HG02798 (cell line): ENCODE measurements at regions not wholly inside any gene's neighbourhood (a gene's known extent, or its start where the extent isn't known, plus 50 kb on each side); places are given as distances from the start of the nearest gene placed in this dataset.
"Not testable (repeated sequence)": the region's sequence is repeated elsewhere in the genome, so short reads cannot be mapped to it uniquely, and the experiment has no call there.

Experiments used
- ATAC-seq: cut with Tn5 transposase; IDR thresholded peaks from one replicate; pipeline ENCODE4 v1.9.1; 2021; ENCODE audit warnings: mild to moderate bottlenecking; ENCODE audit not compliant: unreplicated experiment, poor library complexity

DNA sequence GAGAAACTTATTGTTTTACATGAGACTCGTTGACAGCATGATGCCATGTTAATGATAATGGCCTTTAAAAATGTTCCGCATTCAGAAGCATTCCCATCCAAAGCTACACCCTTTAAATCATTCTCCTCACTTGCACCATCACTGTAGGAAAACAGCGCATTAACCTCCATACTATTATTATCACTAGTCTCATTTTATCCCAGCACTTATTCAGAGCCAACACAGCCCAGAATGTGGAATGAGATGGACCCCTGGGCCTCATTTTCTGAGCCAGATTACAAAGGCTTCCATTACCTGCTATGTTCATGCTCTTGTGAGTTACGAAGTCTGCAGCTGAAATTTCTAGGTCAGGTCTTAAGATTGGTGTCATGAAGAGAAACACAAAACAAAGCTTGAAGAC, 159.4 kb downstream of the HS3ST3A1 start:
- ATAC-seq: no peak

- ATAC-seq: no peak
Measured at GRCh38 chr17:13441873-13442272, 159.9 kb downstream of the HS3ST3A1 start.

- ATAC-seq: no peak
Measured at GRCh38 chr17:13437966-13438779, 163.6 kb downstream of the HS3ST3A1 start.

- ATAC-seq: no peak
Measured at GRCh38 chr17:13435230-13435629, 166.5 kb downstream of the HS3ST3A1 start.

DNA sequence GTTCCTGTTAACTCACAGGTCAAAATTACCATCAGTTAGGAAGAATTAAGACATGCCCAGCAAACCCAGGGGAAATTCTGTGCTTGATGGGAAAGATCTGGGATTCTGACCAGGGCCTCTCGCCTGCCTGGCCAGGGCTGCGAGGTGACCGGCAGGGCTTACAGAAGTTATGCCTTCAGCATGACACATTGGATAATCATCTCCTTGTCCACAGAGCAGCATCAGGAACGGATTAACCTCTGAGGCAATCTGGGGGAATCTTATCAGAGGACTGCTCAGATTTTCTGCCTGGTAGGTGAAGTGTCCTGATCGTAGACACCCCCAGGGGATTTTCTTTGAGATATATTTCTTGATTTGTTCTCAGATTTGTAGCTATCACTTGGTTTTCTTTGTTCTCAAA, 172.5 kb downstream of the HS3ST3A1 start:
- no peak for ATAC-seq

DNA sequence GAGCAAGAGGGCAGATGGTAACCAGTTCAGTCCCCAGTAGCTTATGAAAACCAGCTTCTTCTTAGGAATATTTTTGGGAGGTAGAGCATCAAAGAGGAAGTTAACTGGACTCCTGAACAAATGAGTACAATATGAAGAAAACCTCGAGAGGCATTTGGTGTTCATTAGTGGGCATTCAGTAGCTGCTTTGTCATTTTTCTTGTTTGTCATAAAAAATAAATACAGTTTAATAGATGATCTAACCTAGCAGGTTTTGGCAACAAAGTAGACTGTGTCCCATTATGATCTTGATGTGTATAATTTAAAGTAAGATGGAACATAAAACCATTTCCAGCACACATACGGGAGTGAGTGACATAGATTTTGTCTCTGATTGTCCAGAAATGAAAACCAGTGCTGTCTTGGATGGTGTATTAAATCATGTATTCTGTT, 173.1 kb downstream of the HS3ST3A1 start:
- no peak for ATAC-seq

DNA sequence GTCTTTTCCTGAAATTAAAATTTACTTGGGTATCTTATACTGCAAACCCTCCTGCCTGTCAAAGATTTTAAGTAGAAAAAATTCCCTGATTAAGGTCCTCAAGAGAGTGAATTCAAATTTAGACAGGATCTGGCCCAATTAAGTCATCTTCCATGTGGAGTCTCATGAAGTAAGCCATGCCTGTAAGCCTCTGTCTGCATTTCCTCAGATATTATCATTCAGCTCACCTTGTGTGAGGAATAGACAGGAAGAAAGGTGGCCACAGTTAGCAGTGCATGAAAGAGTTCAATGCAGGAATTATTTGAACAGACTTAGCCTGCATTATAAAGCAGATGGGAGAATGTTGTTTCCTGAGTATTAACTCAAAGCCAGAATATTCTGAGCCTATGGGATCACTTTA, 174.7 kb downstream of the HS3ST3A1 start:
- ATAC-seq: no peak

GRCh38 chr17:13425390-13425789, 176.3 kb downstream of the HS3ST3A1 start:
- no peak for ATAC-seq

DNA sequence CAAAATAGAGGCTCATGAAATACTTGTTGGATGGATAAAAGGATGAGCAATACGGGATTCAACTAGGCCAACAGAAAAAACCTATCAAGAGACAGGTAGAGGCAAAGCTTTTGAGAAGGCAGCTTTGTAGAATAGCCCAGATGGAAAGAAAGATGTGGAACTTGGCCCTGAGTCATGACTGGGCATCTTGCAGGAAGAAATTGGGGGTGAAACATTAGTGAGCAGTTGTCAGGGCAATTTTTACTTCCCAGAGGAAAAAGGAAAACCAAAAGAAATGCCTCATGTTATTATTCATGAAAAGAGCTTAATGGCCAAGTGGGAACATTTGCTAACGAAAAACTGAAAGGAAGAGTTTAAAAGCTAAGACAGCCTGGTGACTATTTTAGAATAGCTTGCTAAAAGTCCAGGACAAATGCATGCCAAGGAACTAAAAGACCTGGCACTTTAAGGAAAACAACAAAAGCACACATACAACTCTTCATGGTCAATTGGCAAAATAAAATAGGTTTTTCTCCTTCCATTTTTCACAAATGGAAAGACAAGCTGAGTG, 180.1 kb downstream of the HS3ST3A1 start:
- ATAC-seq: no peak

DNA sequence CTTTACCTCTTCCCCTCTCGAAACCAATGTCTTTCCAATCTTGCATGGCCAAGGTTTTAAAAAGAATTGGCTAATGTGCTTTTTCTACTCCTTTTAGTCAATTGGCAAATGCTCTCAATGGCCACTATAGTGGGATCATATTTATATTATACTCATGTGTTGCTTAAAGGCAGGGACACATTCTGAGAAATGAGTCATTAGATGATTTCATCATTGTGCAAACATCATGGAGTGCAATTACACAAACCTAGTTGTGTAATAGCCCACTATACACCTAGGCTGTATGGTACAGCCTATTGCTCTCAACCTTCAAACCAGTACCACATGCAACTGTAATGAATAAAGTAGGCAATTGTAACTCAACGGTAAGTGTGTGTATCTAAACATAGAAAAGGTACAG, 180.9 kb downstream of the HS3ST3A1 start:
- ATAC-seq: no peak

DNA sequence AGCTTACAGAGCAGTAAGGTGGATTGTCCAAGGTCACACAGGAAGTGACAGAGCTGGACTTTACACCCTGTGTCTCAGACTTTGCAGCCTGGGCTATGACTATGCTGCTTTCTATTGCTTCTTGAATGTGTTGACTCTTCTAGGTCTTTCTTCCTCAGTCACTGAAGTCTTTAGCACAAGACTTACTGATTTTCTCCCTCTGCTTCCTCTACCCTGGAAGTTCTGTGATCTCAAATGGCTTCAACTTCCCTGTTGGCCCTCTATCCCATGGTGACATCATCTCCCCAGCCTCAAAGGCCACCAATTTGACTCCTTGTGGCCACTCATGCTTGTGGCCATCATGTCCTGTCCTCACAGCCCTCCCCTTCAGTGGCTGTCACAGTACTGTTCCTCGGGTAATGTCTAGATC, 181.3 kb downstream of the HS3ST3A1 start:
- ATAC-seq: no peak

GRCh38 chr17:13419676-13420075, 182.1 kb downstream of the HS3ST3A1 start:
- no peak for ATAC-seq

DNA sequence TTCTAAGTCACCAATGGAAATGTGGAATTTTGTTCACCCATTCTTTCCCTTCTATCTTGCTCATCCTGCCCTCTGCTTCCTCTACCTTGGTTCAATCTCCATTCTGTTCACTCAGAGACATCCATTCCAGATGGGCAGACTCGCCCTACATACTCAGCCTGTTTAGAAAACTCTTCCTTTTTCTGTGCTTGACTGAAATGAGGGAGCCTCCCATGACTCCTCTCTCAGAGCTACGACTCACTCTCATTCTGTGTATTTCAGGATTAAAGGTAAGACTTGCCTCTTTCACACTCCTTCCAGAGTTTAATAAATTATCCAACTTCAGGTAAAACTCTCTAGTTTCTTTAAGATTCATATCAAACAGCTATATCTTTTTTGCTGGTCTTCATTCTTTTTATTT, 182.8 kb downstream of the HS3ST3A1 start:
- no peak for ATAC-seq

DNA sequence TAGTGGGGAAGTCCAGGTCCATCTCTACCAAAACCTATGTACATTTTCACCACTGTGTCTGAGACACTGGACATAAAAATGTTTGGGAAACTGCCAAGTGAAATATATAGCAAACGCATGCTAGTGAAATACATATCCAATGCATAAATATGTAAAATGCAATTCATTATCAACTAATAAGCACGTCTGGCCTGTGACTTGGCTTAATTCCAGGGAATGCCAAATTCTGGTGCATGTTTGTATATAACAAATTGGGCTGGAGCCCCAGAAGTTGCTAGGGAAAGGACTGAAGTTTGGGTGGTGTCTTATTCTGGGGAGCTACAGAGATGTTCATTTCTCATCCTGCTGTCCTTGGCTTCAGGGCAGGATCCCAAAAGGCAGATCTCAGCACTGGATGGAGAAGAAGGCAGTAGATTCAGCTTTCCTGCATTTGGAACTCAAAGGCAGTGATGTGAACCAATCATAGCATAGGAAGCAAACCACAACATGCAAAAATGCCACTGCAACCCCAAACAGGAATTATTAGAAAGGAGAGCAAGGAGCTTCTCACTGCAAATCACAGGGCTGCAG, 184.3 kb downstream of the HS3ST3A1 start:
- ATAC-seq: no peak

DNA sequence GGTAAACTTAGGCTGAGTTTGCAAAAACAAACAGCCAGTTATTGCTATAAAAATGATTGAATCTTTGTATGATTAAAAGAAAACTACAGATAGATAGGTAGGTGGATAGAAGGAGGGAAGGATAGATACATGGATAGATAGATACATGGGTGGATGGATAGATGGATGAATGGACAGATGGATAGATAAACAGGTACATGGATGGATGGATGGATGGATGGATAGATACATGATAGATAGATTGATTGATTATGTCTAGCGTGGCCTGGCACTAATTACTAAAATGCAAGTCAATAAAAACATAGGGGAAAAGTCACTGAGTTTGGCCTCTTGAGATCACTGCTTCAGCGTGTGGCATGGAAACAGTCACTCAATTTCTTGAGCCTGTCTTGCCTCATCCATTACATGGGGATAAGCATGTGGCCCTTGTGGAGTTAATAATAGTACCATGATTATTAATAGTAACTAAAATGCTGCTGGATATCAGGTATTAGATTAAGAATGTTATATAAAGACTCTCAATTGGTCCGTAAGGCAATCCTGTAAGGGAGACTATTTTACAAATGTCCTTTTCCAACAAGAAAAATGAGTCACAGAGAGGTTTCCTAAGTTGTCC, 184.9 kb downstream of the HS3ST3A1 start:
- no peak for ATAC-seq

DNA sequence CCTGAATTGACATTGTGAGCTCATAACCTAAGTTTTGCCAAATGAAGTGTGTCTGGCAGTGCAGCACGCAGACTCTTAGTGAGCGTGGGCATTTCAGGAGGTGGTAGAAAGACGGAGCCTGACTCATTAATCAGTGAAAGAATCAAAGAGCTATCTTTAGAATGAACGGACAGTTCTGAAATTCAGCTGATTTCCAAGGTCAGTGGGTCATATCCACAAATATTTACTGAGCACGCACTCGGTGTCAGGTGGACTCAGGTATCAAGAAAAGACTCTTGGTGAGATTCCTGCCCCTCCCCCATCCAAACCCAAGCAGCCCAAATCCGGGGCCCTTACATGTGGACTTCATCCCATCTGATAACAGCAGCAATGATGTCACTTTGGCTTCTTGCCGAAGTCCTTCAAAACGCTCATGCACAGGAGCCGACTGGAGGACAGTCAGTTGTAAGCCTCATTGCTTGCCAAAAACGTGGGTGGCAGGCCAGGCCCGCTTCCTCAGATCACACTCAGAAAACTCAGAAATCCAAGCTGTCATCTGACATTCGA, 185.8 kb downstream of the HS3ST3A1 start:
- no peak for ATAC-seq

DNA sequence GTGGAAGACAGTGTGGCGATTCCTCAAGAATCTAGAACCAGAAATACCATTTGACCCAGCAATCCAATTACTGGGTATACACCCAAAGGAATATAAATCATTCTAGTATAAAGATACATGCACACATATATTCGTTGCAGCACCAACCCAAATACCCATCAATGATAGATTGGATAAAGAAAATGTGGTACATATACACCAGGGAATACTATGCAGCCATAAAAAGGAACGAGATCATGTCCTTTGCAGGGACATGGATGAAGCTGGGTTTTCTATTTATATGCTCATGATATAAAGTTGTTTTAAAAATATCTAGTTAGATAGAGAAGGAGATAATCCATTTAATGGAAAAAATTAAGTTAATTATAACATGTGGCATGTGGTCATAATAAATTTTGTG, 186.5 kb downstream of the HS3ST3A1 start:
- ATAC-seq: not testable (repeated sequence)

DNA sequence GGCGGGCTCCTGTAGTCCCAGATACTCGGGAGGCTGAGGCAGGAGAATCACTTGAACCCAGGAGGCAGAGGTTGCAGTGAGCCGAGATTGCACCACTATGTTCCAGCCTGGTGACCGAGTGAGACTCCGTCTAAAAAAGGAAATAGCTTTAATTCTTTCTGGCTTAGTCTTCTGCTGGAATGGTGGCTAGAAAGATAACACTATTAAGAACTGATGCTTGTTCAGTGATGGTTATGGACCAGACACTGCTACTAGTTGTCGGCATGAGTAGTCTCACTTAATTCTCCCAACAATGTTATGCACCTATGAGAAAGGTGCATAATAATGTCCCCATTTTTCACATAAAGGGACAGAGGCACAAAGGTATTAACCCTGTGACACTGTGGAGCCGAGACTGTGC, 188.7 kb downstream of the HS3ST3A1 start:
- no peak for ATAC-seq

- no peak for ATAC-seq
Measured at GRCh38 chr17:13410874-13411273, 190.9 kb downstream of the HS3ST3A1 start.

DNA sequence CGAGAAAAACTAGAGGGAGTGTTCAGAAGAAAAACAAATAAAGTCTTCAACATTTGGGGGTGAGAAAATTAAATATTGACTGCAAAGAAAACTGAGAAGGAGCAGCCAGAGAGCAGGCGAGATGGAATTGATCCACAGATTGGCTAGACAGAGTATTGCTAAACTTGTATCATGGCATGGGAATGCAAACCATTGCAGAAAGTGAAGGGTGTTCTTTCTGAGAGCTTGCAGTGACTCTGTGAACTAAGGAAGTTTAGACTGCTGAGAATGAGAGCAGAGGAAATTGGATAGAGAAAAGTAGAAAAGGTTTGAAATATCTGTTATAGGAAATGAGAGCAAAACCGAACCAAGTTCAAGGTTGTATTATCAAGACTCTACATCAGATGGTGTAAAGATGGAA, 191.5 kb downstream of the HS3ST3A1 start:
- ATAC-seq: no peak

- ATAC-seq: no peak
Measured at GRCh38 chr17:13409455-13409854, 192.3 kb downstream of the HS3ST3A1 start.
